SK-N-SH (cell line): ENCODE measurements at regions not wholly inside any gene's neighbourhood (a gene's known extent, or its start where the extent isn't known, plus 50 kb on each side); places are given as distances from the start of the nearest gene placed in this dataset.

Experiments
- CTCF ChIA-PET: fragments of 300-600, 350-600 bp; formaldehyde crosslinking; extraction: SDS; loops from one replicate; lab custom pipeline; 2021; lab: Yijun Ruan, JAX
- POLR2A ChIA-PET: fragments of 350-600 bp; sonication (Branson Sonifier 250); formaldehyde crosslinking; extraction: SDS; loops from one replicate; lab custom pipeline; 2020; ENCODE audit warnings: antibody characterized with exemption, inconsistent platforms; lab: Yijun Ruan, JAX
- DNase-seq: peaks from one replicate; pipeline ENCODE4 v3.0.0; 2012
- H2AFZ ChIP-seq: fragments of 200-600 bp; sonication (generic); 2 replicates; pipeline ENCODE4 v1.8.1; 2016; ENCODE audit warnings: antibody characterized with exemption, mild to moderate bottlenecking, low read depth
- H3F3A ChIP-seq: fragments of 200-600 bp; sonication (generic); replicated peaks from 2 replicates; pipeline ENCODE3; 2016; ENCODE audit warnings: antibody characterized with exemption, mild to moderate bottlenecking; ENCODE audit not compliant: insufficient read depth
- H3K27ac ChIP-seq, 2 experiments: fragments of 200-500 bp in 1 of 2; fragments of 200-600 bp in 1 of 2; sonication (Bioruptor generic) in 1 of 2; sonication (generic), shearing (Covaris generic) in 1 of 2; 2 replicates each; pipeline versions ENCODE4 v1.5.1 to v1.6.1; 2014 to 2016; ENCODE audit warnings: low read depth in 2 of 2, inconsistent platforms in 1 of 2, low read length in 1 of 2, mild to moderate bottlenecking in 1 of 2, mixed read lengths in 1 of 2
- H3K27me3 ChIP-seq: fragments of 200-600 bp; sonication (generic), shearing (Covaris generic); 2 replicates; pipeline ENCODE4 v1.6.1; 2016; ENCODE audit warnings: mixed run types; ENCODE audit not compliant: insufficient read depth
- H3K36me3 ChIP-seq, 2 experiments: fragments of 200-500 bp in 1 of 2; fragments of 200-600 bp in 1 of 2; sonication (Bioruptor generic) in 1 of 2; sonication (generic) in 1 of 2; replicated peaks in 1 of 2; 2 replicates each; pipeline versions ENCODE3 to v1.5.1; 2014 to 2016; ENCODE audit warnings: low read length in 1 of 2, mild to moderate bottlenecking in 1 of 2; ENCODE audit not compliant: insufficient read depth in 2 of 2, control insufficient read depth in 1 of 2
- H3K4me1 ChIP-seq, 2 experiments: fragments of 200-500 bp in 1 of 2; fragments of 200-600 bp in 1 of 2; sonication (Bioruptor generic) in 1 of 2; sonication (generic), shearing (Covaris generic) in 1 of 2; 2 replicates each; pipeline versions ENCODE4 v1.5.1 to v1.6.1; 2014 to 2016; ENCODE audit warnings: low read depth in 1 of 2, low read length in 1 of 2, mixed run types in 1 of 2; ENCODE audit not compliant: insufficient read depth in 2 of 2, control insufficient read depth in 1 of 2
- H3K4me2 ChIP-seq: fragments of 200-600 bp; sonication (generic), shearing (Covaris generic); 2 replicates; pipeline ENCODE4 v1.6.1; 2017; ENCODE audit warnings: mixed run types
- H3K4me3 ChIP-seq, 2 experiments: fragments of 200-500 bp in 1 of 2; fragments of 200-600 bp in 1 of 2; sonication (Bioruptor generic) in 1 of 2; sonication (generic), shearing (Covaris generic) in 1 of 2; 2 replicates each; pipeline versions ENCODE4 v1.5.1 to v1.8.1; 2014 to 2016; ENCODE audit warnings: low read depth in 2 of 2, inconsistent platforms in 1 of 2, low read length in 1 of 2, mild to moderate bottlenecking in 1 of 2, mixed read lengths in 1 of 2, moderate library complexity in 1 of 2
- H3K79me2 ChIP-seq: fragments of 200-600 bp; sonication (generic); 2 replicates; pipeline ENCODE4 v1.8.1; 2017; ENCODE audit warnings: mild to moderate bottlenecking; ENCODE audit not compliant: insufficient read depth
- H3K9ac ChIP-seq: fragments of 200-600 bp; sonication (generic); 2 replicates; pipeline ENCODE4 v1.6.1; 2017; ENCODE audit warnings: mixed run types
- H3K9me2 ChIP-seq: fragments of 200-600 bp; sonication (generic); 2 replicates; pipeline ENCODE4 v1.6.1; 2017; ENCODE audit warnings: mixed run types
- H3K9me3 ChIP-seq: fragments of 200-600 bp; sonication (generic); 2 replicates; pipeline ENCODE4 v1.6.1; 2017; ENCODE audit warnings: mixed run types, mild to moderate bottlenecking, moderate library complexity
- H4K20me1 ChIP-seq: fragments of 200-600 bp; sonication (generic); 2 replicates; pipeline ENCODE4 v1.6.1; 2017; ENCODE audit warnings: mild to moderate bottlenecking, mixed run types; ENCODE audit not compliant: insufficient read depth
- CHD2 ChIP-seq: fragments of 150-350 bp; IDR thresholded peaks from 2 replicates; pipeline ENCODE4 v1.6.1; 2018; ENCODE audit warnings: low read length; ENCODE audit not compliant: partially characterized antibody
- ELF1 ChIP-seq: IDR thresholded peaks from 2 replicates; pipeline ENCODE4 v1.4.0; 2012
- FOSL2 ChIP-seq: IDR thresholded peaks from 2 replicates; pipeline ENCODE4 v1.4.0; 2012; ENCODE audit warnings: low read depth, mild to moderate bottlenecking, moderate library complexity, borderline replicate concordance
- GABPA ChIP-seq: IDR thresholded peaks from 2 replicates; pipeline ENCODE4 v1.4.0; 2012; ENCODE audit warnings: low read depth, mild to moderate bottlenecking
- IRF3 ChIP-seq: fragments of 150-350 bp; IDR thresholded peaks from 2 replicates; pipeline ENCODE4 v1.6.1; 2016; ENCODE audit warnings: mild to moderate bottlenecking, low read depth, low read length
- MEF2A ChIP-seq: IDR thresholded peaks from 2 replicates; pipeline ENCODE4 v1.4.0; 2012; ENCODE audit warnings: low read depth, borderline replicate concordance
- MXI1 ChIP-seq: IDR thresholded peaks from 2 replicates; pipeline ENCODE4 v1.6.1; 2012; ENCODE audit warnings: mild to moderate bottlenecking, low read depth, low read length, improper control_type of control experiment
- PBX3 ChIP-seq: IDR thresholded peaks from 2 replicates; pipeline ENCODE4; 2012
- RCOR1 ChIP-seq: fragments of 150-350 bp; IDR thresholded peaks from 2 replicates; pipeline ENCODE4 v1.6.1; 2017; ENCODE audit warnings: antibody characterized with exemption, low read length
- RFX5 ChIP-seq: IDR thresholded peaks from 2 replicates; pipeline ENCODE4 v1.6.1; 2012; ENCODE audit warnings: mild to moderate bottlenecking, improper control_type of control experiment, low read length
- SIN3A ChIP-seq: IDR thresholded peaks from 2 replicates; pipeline ENCODE4 v1.6.1; 2012; ENCODE audit warnings: low read depth, mild to moderate bottlenecking, low read length, moderate library complexity, borderline replicate concordance
- SMC3 ChIP-seq: IDR thresholded peaks from 2 replicates; pipeline ENCODE4 v1.6.1; 2012; ENCODE audit warnings: low read depth, low read length, improper control_type of control experiment
- TAF1 ChIP-seq: IDR thresholded peaks from 2 replicates; pipeline ENCODE4 v1.6.1; 2012; ENCODE audit warnings: low read depth, mild to moderate bottlenecking, low read length, moderate library complexity, borderline replicate concordance
- USF1 ChIP-seq: IDR thresholded peaks from 2 replicates; pipeline ENCODE4 v1.4.0; 2012; ENCODE audit warnings: low read depth, borderline replicate concordance
- ZBTB33 ChIP-seq: IDR thresholded peaks from 2 replicates; pipeline ENCODE4 v1.4.0; 2012; ENCODE audit warnings: low read depth, borderline replicate concordance
- WGBS: methylation state at CpG from one replicate; pipeline ENCODE4 v1.1.6; 2017; ENCODE audit warnings: low lambda C conversion rate; 5-methylcytosine and 5-hydroxymethylcytosine counted together
- TF ChIP-seq, protein P1 (sequence below): fragments of 150-350 bp; IDR thresholded peaks from 2 replicates; pipeline ENCODE4 v1.6.1; 2017; ENCODE audit warnings: antibody characterized with exemption, low read length, low read depth, borderline replicate concordance
- TF ChIP-seq, protein P2 (sequence below): IDR thresholded peaks from 2 replicates; pipeline ENCODE4 v1.6.1; 2012; ENCODE audit warnings: mild to moderate bottlenecking, low read depth, low read length, moderate library complexity
- TF ChIP-seq, protein P3 (sequence below): fragments of 200-600 bp; sonication (generic); IDR thresholded peaks from 2 replicates; pipeline ENCODE4 v1.6.1; 2017; ENCODE audit warnings: antibody characterized with exemption, mild to moderate bottlenecking, moderate library complexity

DNA sequence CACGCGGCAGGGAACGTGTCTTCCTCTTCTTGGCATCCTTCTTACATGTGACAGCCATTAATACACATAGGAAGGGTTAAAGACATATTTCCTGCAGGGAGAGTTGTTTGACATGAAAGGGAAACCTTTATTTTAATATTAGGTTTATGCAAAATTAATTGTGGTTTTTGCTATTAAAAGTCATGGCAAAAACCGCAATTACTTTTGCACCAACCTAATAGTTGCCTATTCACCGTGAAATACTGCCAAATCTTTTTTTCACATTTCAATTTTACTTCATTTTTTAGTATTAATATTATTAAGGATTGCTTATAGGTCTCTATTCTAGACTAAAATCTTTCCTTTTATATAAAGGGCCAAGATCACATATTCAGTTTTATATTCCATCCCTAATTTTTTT lies 230.4 kb upstream of the PITX2 start:
- Histone ChIP-seq H3K27ac (no peak overlapping the region), H3F3A (peaks cover 9% of the 10 kb centered on the region), H3K9ac (no peak overlapping the region), H3K27me3 (peaks cover 20% of the 10 kb centered on the region; the same call in 1 of the 2 replicates), H3K79me2 (no peaks in the 10 kb centered on the region), H3K9me3 (no peaks in the 10 kb centered on the region), H4K20me1 (no peaks in the 10 kb centered on the region), H3K4me3 (no peak overlapping the region), H3K4me2 (no peak overlapping the region), H2AFZ (no peak overlapping the region), H3K36me3 (no peaks in the 10 kb centered on the region), H3K9me2 (no peaks in the 10 kb centered on the region), H3K4me1 (no peaks in the 10 kb centered on the region)
- CTCF ChIA-PET: no interaction called here
- DNase-seq: no peak
- TF ChIP-seq MEF2A (no peak), RCOR1 (no peak), SIN3A (no peak), IRF3 (no peak), CHD2 (no peak), USF1 (no peak), SMC3 (no peak), ELF1 (no peak), PBX3 (no peak), ZBTB33 (no peak), RFX5 (no peak), MXI1 (no peak), TAF1 (no peak), FOSL2 (no peak), GABPA (no peak)
- TF ChIP-seq, protein P1, sequence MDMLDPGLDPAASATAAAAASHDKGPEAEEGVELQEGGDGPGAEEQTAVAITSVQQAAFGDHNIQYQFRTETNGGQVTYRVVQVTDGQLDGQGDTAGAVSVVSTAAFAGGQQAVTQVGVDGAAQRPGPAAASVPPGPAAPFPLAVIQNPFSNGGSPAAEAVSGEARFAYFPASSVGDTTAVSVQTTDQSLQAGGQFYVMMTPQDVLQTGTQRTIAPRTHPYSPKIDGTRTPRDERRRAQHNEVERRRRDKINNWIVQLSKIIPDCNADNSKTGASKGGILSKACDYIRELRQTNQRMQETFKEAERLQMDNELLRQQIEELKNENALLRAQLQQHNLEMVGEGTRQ: no peak
- TF ChIP-seq, protein P2, sequence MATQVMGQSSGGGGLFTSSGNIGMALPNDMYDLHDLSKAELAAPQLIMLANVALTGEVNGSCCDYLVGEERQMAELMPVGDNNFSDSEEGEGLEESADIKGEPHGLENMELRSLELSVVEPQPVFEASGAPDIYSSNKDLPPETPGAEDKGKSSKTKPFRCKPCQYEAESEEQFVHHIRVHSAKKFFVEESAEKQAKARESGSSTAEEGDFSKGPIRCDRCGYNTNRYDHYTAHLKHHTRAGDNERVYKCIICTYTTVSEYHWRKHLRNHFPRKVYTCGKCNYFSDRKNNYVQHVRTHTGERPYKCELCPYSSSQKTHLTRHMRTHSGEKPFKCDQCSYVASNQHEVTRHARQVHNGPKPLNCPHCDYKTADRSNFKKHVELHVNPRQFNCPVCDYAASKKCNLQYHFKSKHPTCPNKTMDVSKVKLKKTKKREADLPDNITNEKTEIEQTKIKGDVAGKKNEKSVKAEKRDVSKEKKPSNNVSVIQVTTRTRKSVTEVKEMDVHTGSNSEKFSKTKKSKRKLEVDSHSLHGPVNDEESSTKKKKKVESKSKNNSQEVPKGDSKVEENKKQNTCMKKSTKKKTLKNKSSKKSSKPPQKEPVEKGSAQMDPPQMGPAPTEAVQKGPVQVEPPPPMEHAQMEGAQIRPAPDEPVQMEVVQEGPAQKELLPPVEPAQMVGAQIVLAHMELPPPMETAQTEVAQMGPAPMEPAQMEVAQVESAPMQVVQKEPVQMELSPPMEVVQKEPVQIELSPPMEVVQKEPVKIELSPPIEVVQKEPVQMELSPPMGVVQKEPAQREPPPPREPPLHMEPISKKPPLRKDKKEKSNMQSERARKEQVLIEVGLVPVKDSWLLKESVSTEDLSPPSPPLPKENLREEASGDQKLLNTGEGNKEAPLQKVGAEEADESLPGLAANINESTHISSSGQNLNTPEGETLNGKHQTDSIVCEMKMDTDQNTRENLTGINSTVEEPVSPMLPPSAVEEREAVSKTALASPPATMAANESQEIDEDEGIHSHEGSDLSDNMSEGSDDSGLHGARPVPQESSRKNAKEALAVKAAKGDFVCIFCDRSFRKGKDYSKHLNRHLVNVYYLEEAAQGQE: no peak
- TF ChIP-seq, protein P3, sequence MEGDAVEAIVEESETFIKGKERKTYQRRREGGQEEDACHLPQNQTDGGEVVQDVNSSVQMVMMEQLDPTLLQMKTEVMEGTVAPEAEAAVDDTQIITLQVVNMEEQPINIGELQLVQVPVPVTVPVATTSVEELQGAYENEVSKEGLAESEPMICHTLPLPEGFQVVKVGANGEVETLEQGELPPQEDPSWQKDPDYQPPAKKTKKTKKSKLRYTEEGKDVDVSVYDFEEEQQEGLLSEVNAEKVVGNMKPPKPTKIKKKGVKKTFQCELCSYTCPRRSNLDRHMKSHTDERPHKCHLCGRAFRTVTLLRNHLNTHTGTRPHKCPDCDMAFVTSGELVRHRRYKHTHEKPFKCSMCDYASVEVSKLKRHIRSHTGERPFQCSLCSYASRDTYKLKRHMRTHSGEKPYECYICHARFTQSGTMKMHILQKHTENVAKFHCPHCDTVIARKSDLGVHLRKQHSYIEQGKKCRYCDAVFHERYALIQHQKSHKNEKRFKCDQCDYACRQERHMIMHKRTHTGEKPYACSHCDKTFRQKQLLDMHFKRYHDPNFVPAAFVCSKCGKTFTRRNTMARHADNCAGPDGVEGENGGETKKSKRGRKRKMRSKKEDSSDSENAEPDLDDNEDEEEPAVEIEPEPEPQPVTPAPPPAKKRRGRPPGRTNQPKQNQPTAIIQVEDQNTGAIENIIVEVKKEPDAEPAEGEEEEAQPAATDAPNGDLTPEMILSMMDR: no peak
- 32% methylated on average over 5 of the region's 5 CpGs for WGBS
- POLR2A ChIA-PET: no interaction called here
